Stimulated activated CD4-positive, alpha-beta T cell treated with anti-CD3 and anti-CD28 coated beads, Interleukin-4, amount 100 ng/mL, for 1 hour (primary cell): ENCODE measurements at regions not wholly inside any gene's neighbourhood (a gene's known extent, or its start where the extent isn't known, plus 50 kb on each side); places are given as distances from the start of the nearest gene placed in this dataset.
"Not testable (repeated sequence)": the region's sequence is repeated elsewhere in the genome, so short reads cannot be mapped to it uniquely, and the experiment has no call there.

Experiments
- DNase-seq: peaks from one replicate; pipeline ENCODE4 v3.0.0-alpha.2; 2020

DNA sequence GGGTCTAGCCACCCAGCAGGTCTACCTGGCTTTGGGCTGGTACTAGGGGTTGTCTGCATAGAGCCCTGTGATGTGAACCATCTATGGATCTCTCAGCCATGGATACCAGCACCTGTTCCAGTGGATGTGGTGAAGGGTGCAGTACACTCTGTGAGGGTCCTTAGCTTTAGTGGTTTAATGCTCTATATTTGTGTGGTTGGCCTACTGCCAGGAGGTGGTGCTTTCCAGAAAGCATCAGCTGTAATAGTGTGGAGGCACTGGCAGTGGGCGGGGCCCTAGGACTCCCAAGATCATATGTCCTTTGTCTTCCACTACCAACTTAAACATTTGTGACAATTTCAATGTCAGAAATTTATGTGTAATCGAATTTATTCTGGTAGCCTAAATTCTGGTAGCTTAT lies 1065.1 kb downstream of the RPIA start:
- not testable (repeated sequence) for DNase-seq

DNA sequence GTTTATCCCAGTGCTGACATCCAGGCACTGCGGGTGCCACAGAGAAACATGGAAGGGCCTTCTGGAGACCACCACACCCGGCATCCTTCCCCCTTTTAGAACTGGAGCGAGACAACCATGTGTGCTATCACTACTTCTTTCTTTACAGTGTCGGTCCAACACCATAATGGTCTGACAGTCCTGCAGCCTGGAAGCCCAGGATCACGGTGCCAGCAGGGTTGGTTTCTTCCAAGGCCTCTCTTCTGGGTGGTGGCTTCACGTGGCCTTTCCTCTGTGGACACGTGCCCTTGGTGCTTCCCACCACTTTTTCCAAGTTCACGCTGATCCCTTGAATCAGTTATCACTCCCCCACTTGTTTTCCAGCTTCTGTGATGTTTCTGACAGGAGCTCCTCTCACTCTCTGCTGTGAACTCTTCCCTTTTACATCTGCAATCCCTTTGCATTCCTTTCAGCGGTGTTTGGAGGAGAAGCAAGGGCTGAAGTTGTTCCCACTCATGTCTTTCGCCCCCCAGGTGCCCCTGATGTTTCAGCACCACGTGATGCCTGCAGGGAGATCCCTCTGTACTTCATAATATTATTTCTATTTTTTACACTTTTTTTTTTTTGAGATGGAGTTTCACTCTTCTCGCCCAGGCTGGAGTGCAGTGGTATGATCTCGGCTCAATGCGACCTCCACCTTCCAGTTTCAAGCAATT lies 1067.0 kb downstream of the RPIA start:
- DNase-seq, result not testable (repeated sequence)

DNA sequence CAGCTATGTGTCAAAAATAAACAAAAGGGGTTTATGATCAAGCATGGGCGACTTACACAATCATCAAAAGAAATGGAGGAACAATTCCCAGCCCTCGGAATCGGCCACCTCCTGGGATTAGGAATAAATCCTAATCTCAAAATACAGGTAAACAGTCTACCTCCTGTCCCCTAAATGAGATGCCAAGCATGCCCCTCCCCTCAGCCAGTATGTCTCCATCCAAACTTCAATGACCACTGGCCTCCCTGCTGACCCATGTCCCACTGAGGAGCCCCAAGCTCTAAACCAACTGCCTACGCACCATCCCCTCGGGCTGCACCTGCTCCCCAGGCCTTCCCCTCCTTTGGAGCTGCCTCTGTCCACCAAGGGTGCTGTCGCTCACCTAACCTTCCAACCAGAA lies 1069.3 kb downstream of the RPIA start:
- DNase-seq, result not testable (repeated sequence)

DNA sequence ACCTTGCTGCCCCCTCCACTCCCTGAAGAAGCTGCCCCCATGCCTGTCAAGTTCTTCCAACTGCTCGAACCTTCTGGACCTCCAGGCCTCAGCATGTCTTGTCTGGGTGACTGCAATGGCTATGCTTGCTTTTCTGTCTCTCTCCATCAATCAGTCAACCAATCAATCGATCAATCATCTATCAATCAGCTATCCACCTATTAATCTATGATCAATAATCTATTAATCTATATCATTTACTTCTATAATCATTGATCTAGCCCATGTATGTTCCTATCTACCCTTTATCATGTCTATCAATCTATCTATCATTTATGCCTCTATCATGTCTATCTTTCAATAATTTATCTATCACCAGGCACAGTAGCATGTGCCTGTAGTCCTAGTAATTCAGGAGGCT lies 1069.7 kb downstream of the RPIA start:
- not testable (repeated sequence) for DNase-seq

DNA sequence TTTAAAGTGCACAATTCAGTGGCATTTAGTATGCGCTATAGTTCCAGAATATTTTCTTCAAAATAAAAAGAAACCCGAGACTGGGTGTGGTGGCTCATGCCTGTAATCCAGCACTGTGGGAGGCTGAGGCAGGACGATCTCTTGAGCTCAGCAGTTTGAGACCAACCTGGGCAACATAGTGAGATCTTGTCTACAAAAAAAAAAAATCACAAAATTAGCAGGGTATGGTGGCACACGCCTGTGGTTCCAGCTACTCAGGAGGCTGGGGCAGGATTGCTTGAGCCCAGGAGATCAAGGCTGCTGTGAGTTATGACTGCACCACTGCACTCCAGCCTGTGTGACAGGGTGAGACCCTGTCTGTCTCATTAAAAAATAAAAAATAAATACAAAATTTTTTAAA lies 1070.4 kb downstream of the RPIA start:
- DNase-seq, result not testable (repeated sequence)

DNA sequence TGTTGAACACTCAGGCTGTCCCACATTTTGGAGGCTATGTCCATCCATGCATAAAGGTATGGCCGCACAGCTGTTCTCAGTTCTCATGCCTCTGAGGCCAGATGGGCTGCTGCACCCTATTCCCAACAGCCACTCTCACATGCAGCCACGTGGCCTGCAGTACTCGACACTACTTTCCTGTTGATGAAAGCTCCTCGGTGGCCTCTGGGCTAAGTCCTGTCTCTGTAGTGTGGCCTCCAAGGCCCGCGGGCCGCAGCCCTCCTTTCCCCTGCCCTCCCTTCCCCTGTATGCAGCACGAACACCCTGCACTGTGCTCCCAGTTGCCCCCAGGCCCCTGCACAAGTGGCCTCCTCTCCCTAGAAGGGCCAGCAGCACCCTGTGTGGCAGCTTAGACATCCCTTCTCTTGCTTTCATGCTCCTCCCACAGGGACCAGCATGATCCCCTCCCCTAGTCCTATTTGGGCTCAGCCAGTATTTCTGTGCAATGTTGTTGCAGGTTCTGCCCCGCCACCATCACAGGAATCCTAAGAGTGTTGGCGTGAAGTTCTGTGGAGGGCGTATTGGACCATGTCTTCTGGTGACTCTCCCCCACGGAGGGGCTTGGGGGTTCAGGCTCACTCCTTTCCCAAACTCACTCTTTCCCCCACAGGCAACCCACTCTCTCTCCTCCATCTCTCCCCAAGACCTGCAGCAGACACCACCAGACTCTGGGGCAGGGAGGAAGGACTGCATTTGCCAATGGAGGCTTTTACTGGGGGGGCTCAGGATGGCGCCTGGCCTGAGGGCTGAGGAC lies 1071.2 kb downstream of the RPIA start:
- DNase-seq, result not testable (repeated sequence)

DNA sequence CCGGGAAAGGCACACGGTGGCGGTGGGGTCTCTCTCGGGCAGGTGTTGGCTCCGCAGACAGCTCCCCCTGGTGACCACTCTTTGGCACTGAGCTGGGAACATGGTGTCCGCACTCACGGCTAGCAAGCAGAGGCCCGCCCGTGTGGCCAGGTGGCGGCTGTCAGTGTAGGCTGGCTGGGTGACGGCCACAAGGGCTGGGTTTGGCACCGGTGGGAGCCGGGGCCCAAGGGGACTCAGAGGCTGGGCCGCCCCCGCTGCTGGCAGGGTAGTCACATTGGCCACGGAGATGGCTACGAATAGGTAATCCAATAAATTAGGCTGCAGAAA lies 1071.7 kb downstream of the RPIA start:
- DNase-seq, result no peak

DNA sequence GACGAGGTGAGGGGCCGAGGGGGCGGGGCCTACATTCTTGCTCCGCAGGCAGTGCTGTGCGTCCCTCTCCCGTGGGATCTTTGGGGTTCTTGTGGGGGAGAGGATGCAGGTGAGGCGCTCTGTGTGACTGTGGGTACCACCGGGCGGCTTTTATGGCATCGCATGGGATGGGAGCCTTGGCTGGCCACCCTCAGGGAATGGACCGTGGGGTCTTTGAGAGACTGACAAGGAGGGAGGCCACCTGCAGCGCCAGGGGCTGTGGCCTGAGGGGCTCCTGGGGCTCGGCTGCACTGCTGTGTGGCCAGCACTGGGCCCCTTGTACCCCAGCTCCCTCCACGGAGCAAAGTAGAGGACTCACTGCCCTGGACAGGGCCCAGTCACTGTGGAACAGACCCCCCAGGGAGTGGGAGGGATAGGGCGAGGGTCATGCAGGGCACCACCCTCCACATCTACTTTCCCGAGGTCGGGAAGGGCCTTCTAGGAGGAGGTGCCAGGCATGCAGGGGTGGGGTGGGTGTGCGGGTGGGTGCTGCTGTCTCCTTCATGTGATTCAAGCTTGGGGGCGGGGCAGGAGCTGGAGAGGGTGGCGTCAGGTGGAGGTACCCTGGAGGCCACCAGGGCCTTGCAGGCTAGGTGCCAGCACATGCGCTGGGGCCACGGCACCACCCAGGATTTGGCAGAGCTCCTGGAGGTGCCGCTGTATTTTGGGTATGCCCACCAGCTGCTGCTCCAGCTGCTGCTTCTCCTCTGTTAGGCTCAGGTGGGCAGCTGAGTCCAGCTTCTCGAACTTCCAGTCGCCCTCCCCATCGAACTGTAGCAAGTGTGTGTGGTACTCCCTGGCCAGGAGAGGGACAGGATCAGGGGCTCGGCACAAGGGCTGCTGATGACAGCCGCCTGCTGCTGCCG lies 1072.4 kb downstream of the RPIA start:
- DNase-seq, result no peak

DNA sequence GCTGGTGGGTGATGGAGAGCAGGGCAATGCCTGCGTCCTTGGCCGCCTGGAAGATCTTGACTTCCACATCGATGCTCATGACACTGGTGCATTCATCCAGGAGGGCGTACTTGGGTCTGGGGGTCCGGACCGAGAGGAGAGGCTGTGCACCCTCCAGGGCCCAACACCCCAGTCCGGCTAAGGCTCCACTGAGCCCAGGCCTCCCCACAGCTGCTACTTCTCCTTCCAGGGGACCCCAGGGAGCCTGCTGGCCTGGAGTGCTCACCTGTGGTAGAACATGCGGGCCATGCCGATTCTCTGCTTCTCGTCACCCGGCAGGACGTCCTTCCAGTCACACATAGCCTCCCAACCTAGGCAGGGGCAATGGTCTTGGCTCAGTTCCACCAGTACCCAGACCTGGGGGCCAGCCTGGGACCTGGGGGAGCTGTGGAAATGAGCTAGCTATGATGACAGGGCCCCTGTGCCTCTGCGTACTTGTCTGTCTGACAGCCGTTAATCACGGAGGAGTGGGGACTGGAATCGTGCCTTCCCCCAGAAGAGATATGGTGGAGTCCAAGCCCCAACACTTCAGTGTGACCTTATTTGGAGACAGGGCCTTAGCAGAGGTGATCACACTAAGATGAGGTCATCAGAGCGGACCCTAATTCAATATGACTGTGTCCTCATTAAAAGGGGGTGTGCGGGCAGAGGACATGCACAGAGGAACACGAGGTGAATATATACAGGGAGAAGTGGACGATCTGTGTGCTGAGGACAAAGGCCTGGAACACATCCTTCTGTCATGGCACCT lies 1073.3 kb downstream of the RPIA start:
- not testable (repeated sequence) for DNase-seq

DNA sequence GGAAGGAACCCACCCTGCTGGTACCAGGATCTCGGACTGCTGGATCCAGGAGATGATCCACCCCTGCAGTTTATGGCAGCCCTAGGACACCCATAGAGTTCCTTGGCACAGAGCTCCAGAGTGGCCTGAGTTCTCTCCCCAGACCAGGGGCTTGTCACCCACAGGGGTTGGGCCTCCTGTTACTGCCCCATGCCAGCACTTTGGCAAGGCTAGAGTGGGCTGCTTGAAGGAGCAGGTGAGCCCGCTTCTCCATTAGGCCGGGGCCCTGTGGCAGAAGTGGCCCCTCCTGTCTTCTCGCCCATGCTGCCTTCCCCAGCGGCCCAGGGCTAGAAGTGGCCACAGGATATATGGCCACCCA lies 1073.9 kb downstream of the RPIA start:
- not testable (repeated sequence) for DNase-seq

DNA sequence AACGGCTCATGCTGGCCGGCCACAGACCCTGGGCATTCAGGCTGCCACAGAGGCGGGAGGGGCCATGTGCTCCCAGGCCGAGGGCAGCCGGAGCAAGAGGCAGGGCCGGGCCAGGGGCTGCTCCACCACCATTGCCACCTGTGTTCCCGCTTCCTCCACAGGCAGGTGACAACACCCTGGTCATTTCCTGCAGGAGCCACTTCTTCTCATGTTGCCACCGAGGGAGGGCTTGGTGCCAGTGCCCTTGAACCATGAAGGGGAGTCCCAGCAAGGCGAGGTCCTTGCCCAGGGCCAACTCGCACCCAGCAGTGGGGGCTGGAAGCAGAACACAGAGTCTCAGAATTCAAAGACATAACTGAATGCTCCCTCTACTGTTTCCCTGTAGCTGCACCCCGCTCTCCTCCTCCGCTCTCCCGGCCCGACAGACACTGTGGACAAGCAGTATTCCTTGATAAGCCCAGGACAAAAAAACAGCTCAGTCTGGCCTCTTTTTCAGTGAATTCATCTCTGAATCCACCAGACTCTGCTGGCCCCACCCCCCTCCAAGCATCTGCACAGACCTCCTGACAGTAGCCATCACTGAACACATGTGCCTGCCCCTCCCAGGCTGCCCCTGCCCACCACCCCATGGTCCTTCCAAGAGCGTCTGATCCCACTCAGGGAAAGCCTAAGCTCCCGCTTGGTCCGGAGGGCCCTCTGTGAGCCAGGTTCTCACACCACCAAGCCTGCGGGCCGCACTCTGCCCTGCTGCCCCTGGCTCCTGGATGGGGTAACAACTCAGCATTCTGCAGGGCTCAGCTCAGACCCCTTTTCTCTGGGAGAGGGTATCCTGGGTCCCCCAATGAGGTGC lies 1074.9 kb downstream of the RPIA start:
- not testable (repeated sequence) for DNase-seq

DNA sequence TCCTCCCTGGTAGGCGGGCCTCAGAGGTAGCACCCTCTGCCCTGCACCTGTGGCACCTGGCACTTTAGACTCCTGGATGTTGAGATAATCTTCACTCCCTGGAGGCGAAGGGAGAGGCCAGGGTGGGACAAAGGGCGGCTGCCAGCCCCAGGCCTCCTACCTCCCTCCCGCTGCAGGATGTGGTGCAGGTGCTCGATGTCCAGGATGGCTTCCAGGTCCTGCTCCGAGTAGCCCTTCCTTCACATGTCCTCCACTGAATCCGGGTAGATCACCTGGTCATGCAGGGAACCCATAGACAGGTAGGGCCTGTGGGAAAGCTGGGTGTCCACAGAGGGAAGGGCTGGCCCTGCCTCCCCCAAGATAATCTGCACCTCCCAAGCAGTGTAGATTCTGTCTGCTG lies 1075.6 kb downstream of the RPIA start:
- DNase-seq, result not testable (repeated sequence)

DNA sequence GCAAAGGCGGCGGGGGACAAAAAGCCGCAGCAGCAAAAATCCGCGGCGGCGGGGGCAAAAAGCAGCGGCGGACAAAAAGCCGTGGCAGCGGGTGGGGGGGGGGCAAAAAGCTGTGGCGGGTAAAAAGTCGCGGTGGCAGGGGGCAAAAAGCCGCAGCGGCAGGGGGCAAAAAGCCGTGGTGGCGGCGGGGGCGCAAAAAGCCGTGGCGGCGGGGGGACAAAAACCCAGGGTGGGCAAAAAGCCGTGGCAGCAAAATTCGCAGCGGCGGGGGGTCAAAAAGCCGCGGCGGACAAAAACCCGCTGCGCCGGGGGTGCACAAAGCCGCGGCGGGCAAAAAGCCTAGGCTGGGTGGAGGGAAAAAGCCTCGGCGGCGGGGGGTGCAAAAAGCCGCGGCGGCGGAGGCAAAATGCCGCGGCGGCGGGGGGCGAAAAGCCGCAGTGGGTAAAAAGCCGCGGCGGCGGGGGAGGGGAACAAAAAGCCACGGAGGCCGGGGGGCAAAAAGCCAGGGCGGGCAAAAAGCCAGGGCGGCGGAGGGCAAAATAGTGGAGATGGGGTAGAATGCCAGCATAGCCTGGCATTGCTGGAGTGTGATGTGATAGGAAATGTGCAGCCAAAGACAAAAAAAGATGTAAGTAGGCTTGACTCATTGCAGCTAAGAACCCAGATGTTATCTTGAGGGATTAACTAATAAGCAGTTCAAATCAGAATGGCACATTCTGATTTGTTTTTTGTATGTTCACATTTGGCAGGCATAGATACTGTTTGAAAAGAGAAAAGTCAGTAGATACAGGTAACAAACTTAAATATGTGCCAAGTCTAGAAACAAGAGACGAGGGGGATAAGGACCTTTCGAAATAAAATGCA lies 1076.3 kb downstream of the RPIA start:
- DNase-seq, result no peak

DNA sequence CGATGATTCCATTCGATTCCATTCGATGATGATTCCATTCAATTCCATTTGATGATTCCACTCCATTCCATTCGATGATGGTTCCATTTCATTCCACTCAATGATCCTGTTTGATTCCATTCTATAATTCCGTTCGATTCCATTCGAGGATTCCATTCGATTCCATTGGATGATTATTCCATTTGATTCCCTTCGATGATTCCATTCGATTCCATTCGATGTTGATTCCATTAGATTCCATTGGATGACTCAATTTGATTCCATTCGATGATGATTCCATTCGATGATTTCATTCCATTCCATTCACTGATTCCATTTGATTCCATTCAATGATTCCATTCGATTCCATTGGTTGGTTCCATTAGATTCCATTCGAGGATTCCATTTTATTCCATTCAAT lies 1084.4 kb downstream of the RPIA start:
- no peak for DNase-seq

DNA sequence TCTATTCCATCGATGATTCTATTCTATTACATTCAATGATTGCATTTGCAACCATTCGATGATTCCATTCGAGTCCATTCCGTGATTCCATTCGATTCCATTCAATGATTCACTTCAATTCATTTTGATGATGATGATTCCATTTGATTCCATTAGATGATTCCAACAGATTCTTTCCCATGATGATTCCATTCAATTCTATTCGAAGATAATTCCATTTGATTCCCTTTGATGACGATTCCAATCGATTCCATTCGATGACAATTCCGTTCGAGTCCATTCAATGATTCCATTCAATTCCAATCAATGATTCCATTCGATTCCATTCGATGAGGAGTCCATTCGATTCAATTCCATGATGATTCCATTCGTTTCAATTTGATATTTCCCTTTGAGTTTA lies 1088.8 kb downstream of the RPIA start:
- DNase-seq, result no peak

DNA sequence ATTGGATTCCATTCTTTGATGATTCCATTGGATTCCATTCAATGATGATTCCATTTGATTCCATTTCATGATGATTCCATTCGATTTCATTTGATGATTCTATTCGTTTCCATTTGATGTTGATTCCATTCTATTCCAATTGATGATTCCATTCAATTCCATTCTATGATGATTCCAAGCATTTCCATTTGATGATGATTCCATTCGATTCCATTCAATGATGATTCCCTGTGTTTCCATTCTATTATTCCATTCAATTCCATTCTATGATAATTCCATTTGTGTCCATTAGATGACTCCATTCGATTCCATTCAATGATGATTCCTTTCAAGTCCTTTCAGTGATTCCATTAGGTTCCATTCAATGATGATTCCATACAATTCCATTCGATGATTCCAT lies 1090.5 kb downstream of the RPIA start:
- DNase-seq, result no peak

DNA sequence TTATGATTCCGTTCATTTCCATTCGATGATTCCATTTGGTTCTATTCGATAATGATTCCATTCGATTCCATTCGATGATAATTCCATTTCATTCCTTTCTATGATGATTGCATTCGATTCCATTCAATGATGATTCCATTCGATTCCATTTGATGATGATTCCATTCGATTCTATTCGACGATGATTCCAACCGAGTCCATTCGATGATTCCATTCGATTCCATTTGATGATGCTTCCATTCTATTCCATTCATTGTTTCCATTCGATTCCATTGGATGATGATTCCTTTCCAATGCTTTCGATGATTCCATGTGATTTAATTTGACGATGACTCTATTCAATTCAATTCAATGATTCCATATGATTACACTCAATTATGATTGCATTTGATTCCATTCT lies 1093.5 kb downstream of the RPIA start:
- no peak for DNase-seq

DNA sequence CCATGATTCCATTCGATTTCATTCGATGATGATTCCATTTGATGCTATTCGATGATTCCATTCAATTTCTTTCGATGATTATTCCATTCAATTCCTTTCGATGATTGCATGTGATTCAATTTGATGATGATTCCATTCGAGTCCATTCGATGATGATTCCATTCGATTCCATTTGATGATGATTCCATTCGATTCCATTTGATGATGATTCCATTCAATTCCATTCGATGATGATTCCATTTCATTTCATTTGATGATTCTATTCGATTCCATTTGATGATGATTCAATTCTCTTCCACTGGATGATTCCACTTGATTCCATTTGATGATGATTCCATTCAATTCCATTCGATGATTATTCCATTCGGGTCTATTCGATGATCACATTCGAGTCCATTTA lies 1094.1 kb downstream of the RPIA start:
- DNase-seq, result not testable (repeated sequence)

DNA sequence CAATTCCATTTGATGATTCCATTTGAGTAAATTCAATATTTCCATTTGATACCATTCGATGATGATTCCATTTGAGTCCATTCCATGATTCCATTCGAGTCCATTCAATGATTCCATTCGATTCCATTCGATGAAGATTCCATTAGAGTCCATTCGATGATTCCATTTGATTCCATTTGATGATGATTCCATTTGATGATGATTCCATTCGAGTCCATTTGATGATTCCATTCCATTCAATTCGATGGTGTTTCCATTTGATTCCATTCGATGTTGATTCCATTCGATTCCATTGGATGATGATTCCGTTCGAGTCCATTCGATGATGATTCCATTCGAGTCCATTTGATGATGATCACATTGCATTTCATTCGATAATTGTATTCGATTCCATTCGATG lies 1095.2 kb downstream of the RPIA start:
- DNase-seq, result not testable (repeated sequence)

DNA sequence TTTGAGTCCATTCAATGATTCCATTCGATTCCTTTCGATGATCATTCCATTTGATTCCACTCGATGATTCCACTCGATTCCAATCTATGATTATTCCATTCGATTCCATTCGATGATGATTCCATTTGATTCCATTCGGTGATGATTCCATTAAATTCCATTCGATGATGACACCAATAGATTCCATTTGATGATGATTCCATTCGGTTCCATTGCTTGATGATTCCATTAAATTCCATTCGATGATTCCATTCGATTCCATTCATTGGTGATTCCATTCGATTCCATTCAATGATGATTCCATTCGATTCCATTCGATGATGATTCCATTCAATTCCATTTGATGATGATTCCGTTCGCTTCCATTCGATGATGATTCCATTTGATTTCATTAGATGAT lies 1104.1 kb downstream of the RPIA start:
- DNase-seq, result not testable (repeated sequence)
